SH-SY5Y (cell line): ENCODE measurements at regions not wholly inside any gene's neighbourhood (a gene's known extent, or its start where the extent isn't known, plus 50 kb on each side); places are given as distances from the start of the nearest gene placed in this dataset.

Experiments used
- GATA2 ChIP-seq: IDR thresholded peaks from 2 replicates; pipeline ENCODE4 v1.6.1; 2011; ENCODE audit warnings: mild to moderate bottlenecking, low read depth, low read length
- GATA3 ChIP-seq: IDR thresholded peaks from 2 replicates; pipeline ENCODE4 v1.6.1; 2011; ENCODE audit warnings: low read depth, mild to moderate bottlenecking, low read length, moderate library complexity

DNA sequence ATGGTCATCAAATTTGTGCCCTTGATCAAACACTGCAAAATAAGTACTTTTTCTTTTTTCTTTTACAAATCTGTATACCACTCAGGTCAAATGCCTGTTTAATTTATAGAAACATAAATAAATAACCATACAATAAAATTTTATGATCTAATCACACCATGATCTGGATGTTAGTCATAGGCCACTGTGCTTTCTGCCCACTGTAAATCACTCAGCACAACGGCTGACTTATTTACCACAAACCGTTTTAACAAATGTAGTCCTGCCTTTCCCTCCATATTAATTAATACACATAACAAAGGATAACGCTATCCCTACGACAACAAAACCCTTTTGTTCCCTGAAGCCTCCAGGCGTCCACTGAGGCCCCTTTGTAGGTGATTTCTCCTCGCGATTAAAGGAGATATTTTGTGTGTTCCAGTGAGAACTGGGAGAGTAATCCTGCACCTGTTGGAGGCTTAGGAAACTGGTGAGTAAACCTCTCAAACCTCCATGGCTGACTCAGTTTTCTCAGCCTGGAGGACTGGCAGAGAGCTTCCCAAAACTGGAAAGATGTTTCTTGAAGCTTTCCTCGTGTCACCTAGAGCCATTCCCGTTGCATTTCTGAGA lies 477.1 kb upstream of the SGCG start:
- TF ChIP-seq GATA3 (no peak), GATA2 (no peak)

DNA sequence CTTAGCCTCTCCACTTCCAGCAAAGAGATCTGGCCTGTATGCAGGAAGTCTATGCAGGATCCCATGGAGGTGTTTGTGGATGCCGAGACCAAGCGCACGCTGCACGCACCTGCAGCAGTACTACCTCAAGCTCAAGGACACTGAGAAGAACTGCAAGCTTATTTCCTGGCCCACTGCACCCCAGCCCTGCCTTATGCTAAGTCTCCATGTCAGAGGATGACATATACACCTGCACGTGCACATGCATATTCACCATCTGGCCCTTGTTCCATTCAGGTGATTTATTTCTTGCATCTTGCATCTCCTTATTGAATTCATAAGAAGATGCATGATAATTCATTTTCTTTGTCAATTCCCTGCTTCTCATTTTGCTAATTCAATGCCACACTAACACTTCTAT lies 472.8 kb upstream of the SGCG start:
- TF ChIP-seq GATA2 = no peak
- no peak for TF ChIP-seq GATA3

DNA sequence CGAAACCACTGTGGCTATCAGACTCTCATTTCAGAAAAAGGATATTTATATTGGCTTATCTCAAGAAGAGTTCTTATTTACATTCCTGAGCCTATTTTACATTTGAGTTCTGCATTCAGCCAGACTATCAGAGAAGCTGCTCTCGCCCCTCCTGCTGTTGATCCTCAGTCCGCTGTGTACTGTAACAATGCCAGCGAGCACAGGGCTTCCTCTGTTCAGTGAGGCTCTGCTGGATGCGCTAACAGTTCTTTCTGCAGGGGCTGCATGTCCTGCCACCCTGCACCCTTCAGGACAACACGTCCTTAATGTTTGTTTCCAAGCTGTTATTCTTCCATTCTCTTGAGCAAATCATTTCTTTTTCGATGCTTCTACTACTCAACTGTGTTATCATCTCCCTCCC lies 463.7 kb upstream of the SGCG start:
- no peak for TF ChIP-seq GATA2
- no peak for TF ChIP-seq GATA3

DNA sequence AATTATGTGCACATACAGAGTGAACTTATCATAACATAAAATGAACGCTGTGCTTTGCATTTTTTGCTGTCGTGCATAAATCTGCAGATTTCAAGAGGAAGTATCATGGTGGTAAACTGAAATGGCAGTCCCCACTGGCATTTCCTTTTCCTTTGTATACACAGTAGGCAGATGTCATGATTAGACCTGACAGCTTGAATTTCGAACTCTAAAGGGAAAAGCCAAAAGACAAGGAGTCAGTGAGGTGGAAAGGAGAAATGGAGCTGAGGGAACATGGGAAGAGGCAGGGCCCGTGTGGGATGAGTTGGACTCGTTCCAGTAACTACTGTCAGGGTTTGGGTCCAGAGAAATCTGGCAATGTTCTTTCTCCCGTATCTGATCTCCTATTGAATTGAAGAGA lies 454.1 kb upstream of the SGCG start:
- TF ChIP-seq GATA3 (no peak), GATA2 (no peak)

DNA sequence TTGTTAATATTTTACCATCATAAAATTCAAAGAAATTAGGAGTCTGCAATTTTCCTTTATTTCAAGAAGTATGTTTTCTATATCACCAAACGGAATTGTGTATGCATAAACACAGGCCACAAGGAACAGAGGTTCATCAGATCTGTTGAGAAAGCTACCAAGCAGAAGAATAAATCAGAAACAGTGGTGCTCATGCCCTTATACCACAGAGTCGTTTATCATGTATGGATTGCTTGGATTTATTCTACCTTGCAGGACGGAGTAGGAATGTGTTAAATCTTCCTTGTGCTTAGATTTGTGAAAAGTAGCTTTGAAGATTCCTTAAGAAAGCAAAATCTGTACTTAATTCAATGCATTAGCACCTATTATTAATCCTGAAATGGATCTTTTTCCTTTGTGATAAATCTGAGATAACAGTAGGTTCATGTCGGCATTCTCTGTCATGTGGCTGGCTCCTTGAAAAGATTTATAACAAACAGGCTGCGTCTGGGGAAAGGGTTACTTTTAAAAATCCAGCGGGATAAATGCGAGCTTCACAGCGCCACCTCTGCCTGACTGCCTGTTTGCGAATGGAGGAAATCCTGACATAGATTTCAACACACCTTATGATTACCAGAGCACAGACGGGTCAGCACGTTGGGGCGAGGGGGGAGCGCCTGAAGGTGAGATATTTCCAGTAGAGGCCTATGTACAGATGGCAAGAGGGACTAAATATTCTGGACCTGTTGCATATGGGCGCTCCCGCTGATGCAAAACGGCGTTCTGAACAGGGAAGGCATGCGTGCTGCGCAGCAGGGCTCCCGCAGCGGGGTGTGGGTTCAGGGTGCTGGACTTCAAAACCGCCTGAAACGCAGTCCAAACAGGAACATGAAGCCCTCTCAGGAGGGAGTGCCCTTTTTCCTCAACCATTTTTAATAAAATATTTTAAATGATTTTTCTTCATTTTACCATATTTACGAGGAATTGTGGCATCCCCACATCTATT lies 445.5 kb upstream of the SGCG start:
- TF ChIP-seq GATA3 = no peak
- no peak for TF ChIP-seq GATA2

DNA sequence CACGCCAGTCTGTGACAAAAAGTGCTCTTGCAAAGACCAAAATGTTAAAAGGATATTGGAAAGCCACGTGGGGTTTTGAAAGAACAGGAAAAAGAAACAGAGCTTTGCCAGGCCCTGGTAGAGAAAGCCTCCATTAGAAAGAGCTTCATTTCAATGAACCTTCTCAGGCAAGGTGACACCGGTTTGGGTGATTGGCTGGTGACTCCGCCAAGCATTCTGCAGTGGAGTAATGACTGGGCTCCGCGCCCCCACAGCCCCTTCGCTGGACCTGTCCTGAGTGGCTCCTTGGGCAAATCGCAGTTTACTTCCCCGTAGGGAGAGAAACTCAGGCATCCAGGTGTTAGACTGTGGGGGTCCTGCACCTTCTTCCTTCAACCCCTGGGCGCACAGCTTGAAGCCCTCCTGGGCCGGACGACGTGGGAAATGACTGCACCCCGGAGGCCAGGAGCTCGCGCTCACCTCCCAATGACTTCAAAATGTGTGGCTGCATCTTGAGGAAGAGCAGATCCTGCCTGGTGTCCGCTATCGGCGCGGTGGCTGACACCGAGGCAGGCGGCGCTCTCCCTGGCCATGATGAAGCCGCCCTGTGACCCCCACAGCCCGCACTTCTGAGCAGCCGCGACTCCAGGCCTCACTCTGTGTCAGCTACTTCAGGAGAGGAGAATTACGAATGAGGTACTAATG lies 444.6 kb upstream of the SGCG start:
- no peak for TF ChIP-seq GATA2
- no peak for TF ChIP-seq GATA3

DNA sequence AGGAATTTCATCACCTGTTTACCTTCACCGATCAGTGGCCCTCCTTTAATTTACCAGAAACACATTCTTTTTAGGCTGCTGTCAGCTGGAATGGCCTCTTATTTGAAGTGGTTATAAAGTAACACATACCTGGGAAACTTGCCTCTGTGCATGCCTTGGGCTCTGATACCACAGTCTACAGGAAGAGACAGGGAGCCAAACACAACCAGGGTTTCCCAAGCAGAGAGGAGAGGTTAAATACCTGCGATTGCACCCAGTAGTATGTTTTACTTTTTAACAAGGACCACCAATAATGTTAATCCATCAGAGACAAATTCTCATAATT lies 444.0 kb upstream of the SGCG start:
- TF ChIP-seq GATA2 = no peak
- TF ChIP-seq GATA3 = no peak

- no peak for TF ChIP-seq GATA2
- TF ChIP-seq GATA3 = no peak
Observed at GRCh38 chr13:22738357-22738756, 442.4 kb upstream of the SGCG start.

- no peak for TF ChIP-seq GATA3
Observed at GRCh38 chr13:22740264-22740663, 440.5 kb upstream of the SGCG start.

GRCh38 chr13:22744688-22745452 lies 435.9 kb upstream of the SGCG start:
- no peak for TF ChIP-seq GATA3
- TF ChIP-seq GATA2 = no peak

DNA sequence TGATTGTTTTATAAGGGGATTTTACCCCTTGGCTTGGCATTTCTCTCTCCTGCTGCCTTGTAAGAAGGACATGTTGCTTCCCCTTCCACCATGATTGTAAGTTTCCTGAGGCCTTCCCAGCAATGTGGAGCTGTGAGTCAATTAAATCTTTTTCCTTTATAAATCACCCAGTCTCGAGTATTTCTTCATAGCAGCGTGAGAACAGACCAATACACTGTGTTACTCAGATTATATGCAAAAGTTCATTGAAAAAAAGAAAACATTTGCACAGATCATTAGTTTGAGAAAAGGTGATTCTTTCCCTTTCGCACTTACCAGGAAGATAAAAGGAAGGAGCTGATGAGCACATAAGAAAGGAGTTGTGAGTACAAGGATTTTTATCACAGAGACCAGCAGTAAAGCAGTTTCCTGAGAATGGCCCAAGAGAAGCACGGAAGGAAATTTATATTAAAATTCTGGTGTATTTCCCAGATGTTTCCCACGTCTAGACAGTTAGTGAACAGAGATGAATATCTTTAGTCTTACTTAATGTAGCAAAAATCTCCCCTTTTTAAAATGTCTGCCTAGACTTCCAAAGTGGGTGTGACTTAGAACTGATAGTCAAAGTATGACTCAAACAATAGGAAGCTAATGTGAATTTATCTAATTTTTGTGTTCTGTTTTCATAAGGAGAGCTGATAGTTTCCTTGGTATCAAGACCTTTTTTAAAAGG lies 431.8 kb upstream of the SGCG start:
- no peak for TF ChIP-seq GATA3
- TF ChIP-seq GATA2 = no peak

DNA sequence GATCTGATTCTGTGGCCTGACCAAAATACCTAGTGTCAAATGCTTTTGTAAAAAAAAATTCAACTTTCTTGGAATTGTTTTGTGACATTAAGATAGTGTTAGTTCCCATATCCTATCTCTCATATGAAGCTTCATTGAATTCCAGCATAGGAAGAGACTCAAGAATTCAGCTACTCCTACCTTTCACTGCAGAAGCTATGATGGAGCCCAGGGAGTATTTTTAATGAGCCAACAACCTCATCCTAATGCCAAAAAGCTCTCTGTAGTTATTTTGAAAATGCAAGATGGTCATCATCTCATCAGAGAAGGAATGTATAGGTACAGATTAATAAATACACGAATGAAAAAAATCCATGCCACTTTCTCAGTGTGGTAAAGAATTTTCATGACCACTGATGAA lies 431.2 kb upstream of the SGCG start:
- TF ChIP-seq GATA2 (no peak), GATA3 (no peak)

GRCh38 chr13:22757530-22758120 lies 423.2 kb upstream of the SGCG start:
- TF ChIP-seq GATA3 = no peak
- no peak for TF ChIP-seq GATA2

DNA sequence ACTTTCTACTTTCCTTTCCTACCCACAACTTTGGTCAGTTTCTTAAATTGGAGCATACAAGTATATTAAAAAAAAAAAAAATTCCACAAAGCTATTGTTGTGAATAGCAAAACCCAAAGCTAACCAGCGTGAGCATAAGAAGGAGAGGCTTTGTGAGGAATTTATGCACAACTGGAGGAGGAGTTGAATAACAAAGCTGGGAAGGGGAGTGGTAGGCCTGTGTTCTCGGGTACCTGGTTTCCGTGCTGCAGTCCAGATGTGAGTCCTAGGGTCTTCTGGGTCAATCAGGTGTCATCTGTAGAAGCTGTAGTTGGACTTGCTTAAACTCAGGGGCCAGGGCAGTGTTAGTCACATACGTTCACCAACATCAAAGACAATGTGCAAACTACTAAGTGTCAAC lies 422.5 kb upstream of the SGCG start:
- TF ChIP-seq GATA3 (no peak), GATA2 (no peak)
